Osteoblast (primary cell): ENCODE measurements at regions not wholly inside any gene's neighbourhood (a gene's known extent, or its start where the extent isn't known, plus 50 kb on each side); places are given as distances from the start of the nearest gene placed in this dataset.

Experiments used
- DNase-seq: peaks from one replicate; pipeline ENCODE4 v3.0.0; 2011; ENCODE audit warnings: low spot score, mixed read lengths; ENCODE audit not compliant: insufficient read length; ENCODE audit errors: missing footprints
- H2AFZ ChIP-seq: 2 replicates; pipeline ENCODE4 v1.6.0; 2011; ENCODE audit warnings: mild to moderate bottlenecking, low read length
- H3K27ac ChIP-seq: 2 replicates; pipeline ENCODE4 v1.5.1; 2011; ENCODE audit warnings: mild to moderate bottlenecking, low read depth, low read length, moderate library complexity
- H3K27me3 ChIP-seq: 2 replicates; pipeline ENCODE4 v1.6.0; 2012; ENCODE audit warnings: mild to moderate bottlenecking, control low read depth, inconsistent platforms, low read length, moderate library complexity; ENCODE audit not compliant: insufficient read depth
- H3K36me3 ChIP-seq: 2 replicates; pipeline ENCODE4 v1.5.1; 2011; ENCODE audit warnings: mild to moderate bottlenecking, low read length, control low read depth, moderate library complexity; ENCODE audit not compliant: insufficient read depth
- H3K4me1 ChIP-seq: 2 replicates; pipeline ENCODE4 v1.5.1; 2011; ENCODE audit warnings: mild to moderate bottlenecking, low read length, control low read depth, moderate library complexity; ENCODE audit not compliant: insufficient read depth
- H3K4me2 ChIP-seq: 2 replicates; pipeline ENCODE4 v1.6.0; 2011; ENCODE audit warnings: mild to moderate bottlenecking, low read length; ENCODE audit not compliant: insufficient read depth
- H3K4me3 ChIP-seq: fragments of 200-600 bp; sonication (generic); 3 replicates; pipeline ENCODE4 v1.5.1; 2012; ENCODE audit warnings: mild to moderate bottlenecking, low read length, inconsistent platforms; ENCODE audit not compliant: insufficient read depth
- H3K79me2 ChIP-seq: 2 replicates; pipeline ENCODE4 v1.6.0; 2012; ENCODE audit warnings: mild to moderate bottlenecking, low read length, control low read depth, inconsistent platforms; ENCODE audit not compliant: insufficient read depth
- H3K9me3 ChIP-seq: 2 replicates; pipeline ENCODE4 v1.5.1; 2011; ENCODE audit warnings: low read depth, low read length, control low read depth
- H4K20me1 ChIP-seq: 2 replicates; pipeline ENCODE4 v1.6.0; 2012; ENCODE audit warnings: mild to moderate bottlenecking, low read length, control low read depth; ENCODE audit not compliant: insufficient read depth
- CTCF ChIP-seq: IDR thresholded peaks from 2 replicates; pipeline ENCODE4 v1.5.1; 2011; ENCODE audit warnings: mild to moderate bottlenecking, low read depth, low read length, moderate library complexity; ENCODE audit errors: extremely low read depth

- Histone ChIP-seq H2AFZ (no peak overlapping the region), H3K36me3 (no peaks in the 10 kb centered on the region), H3K9me3 (no peaks in the 10 kb centered on the region), H3K4me1 (no peaks in the 10 kb centered on the region), H4K20me1 (no peaks in the 10 kb centered on the region), H3K79me2 (no peaks in the 10 kb centered on the region), H3K27me3 (no peaks in the 10 kb centered on the region), H3K4me2 (no peak overlapping the region), H3K27ac (no peak overlapping the region), H3K4me3 (no peak overlapping the region)
- no peak for DNase-seq
- no peak for TF ChIP-seq CTCF
Measured at GRCh38 chr10:120282421-120282820, 174.6 kb upstream of the PLPP4 start.

GRCh38 chr10:120282846-120283492, 174.1 kb upstream of the PLPP4 start:
- Histone ChIP-seq H3K9me3 (no peaks in the 10 kb centered on the region), H3K36me3 (no peaks in the 10 kb centered on the region), H3K79me2 (no peaks in the 10 kb centered on the region), H3K4me3 (no peak overlapping the region), H3K4me1 (no peaks in the 10 kb centered on the region), H3K27me3 (no peaks in the 10 kb centered on the region), H3K4me2 (no peak overlapping the region), H3K27ac (no peak overlapping the region), H4K20me1 (no peaks in the 10 kb centered on the region), H2AFZ (no peak overlapping the region)
- no peak for DNase-seq
- TF ChIP-seq CTCF, result no peak

- no peak overlapping the region for H3K27ac ChIP-seq
- H3K4me1 ChIP-seq, result no peaks in the 10 kb centered on the region
- H3K36me3 ChIP-seq, result no peaks in the 10 kb centered on the region
- TF ChIP-seq CTCF, result no peak
- H2AFZ ChIP-seq, result no peak overlapping the region
- H3K79me2 ChIP-seq, result no peaks in the 10 kb centered on the region
- H4K20me1 ChIP-seq, result no peaks in the 10 kb centered on the region
- H3K9me3 ChIP-seq, result no peaks in the 10 kb centered on the region
- no peaks in the 10 kb centered on the region for H3K27me3 ChIP-seq
- H3K4me3 ChIP-seq, result no peak overlapping the region
- H3K4me2 ChIP-seq, result no peak overlapping the region
- no peak for DNase-seq
Measured at GRCh38 chr10:120285408-120285807, 171.6 kb upstream of the PLPP4 start.

GRCh38 chr10:120286280-120286679, 170.7 kb upstream of the PLPP4 start:
- DNase-seq, result no peak
- Histone ChIP-seq H3K36me3 (no peaks in the 10 kb centered on the region), H3K27ac (no peak overlapping the region), H4K20me1 (no peaks in the 10 kb centered on the region), H3K4me1 (no peaks in the 10 kb centered on the region), H3K27me3 (no peaks in the 10 kb centered on the region), H3K4me3 (no peak overlapping the region), H3K4me2 (no peak overlapping the region), H3K9me3 (no peaks in the 10 kb centered on the region), H2AFZ (no peak overlapping the region), H3K79me2 (no peaks in the 10 kb centered on the region)
- TF ChIP-seq CTCF, result no peak
